Dermis blood vessel endothelial cell (primary cell): ENCODE measurements at regions not wholly inside any gene's neighbourhood (a gene's known extent, or its start where the extent isn't known, plus 50 kb on each side); places are given as distances from the start of the nearest gene placed in this dataset.
"Not testable (repeated sequence)": the region's sequence is repeated elsewhere in the genome, so short reads cannot be mapped to it uniquely, and the experiment has no call there.

Source experiments
- DNase-seq: peaks from one replicate; pipeline ENCODE4 v3.0.0; 2010

DNA sequence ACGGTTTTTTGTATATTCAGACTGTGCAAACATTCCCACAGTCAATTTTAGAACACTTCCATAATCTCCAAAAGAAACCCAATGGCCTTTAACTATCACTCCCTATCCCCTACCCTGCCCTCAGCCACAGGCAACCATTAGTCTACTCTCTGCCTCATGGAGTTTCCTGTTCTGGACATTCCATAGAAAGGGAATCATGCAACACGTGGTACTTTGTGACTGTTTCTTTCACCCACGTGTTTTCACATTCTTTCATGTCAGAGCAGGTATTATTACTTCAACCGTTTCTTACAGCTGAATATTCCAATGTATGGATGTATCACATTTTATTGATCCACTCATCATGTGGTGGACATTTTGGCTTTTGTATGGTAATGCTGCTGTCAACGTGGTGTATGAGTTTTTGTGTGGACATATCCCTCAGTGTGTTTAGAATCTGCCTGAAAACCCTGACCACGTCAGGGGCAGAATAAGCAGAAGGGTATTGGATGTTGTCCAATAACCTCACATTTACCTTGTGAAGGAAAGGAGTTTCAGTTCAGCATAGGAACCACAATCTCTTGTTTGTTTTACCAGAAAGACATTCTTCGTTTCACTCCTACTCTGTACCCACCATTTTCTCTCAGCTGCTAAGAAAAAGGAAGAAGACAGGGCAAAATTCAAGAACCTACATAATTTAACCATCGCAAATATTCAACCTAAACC is 107.5 kb upstream of the DYRK2 start:
- no peak for DNase-seq

- no peak for DNase-seq
These were observed 106.9 kb upstream of the DYRK2 start for GRCh38 chr12:67541625-67541991.

DNA sequence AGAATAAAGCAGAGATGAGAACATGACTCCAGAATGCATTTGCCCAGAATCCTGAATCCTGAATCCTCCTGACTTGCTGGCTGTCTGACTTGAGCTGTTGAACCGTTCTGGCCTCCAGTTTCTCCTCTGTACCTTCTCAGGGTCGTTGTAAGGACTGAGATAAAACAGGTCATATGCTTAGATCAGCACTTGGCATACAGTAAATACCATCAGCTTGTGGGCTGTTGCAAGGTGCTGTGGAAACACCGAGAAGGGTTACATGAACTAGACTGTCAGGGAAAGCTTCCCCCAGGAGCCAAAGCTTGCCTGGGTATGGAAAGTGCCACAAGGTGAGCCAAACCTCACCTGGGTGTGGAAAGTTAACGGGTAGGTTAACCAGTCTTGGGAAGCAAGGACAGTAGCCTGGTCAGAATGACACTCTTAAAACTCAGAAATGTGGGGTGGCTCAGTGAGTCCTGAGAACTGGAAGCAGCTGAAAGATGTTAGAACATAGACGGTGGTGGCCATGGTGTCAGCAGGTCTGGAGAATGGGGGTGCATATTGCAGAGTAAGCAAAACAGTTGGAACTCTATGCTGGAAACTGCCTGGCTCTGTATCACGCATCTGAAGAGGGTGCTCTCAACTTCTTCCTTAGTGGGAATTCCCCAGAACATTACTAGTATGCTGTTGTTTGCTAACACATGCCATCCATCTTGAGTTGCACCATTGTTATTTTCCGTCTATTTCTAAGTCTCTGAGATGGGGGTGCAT is 105.3 kb upstream of the DYRK2 start:
- DNase-seq: no peak

GRCh38 chr12:67545298-67545697 is 103.2 kb upstream of the DYRK2 start:
- no peak for DNase-seq

- no peak for DNase-seq
These were observed 101.8 kb upstream of the DYRK2 start for GRCh38 chr12:67546746-67547145.

GRCh38 chr12:67555075-67555717 is 93.3 kb upstream of the DYRK2 start:
- DNase-seq: not testable (repeated sequence)

DNA sequence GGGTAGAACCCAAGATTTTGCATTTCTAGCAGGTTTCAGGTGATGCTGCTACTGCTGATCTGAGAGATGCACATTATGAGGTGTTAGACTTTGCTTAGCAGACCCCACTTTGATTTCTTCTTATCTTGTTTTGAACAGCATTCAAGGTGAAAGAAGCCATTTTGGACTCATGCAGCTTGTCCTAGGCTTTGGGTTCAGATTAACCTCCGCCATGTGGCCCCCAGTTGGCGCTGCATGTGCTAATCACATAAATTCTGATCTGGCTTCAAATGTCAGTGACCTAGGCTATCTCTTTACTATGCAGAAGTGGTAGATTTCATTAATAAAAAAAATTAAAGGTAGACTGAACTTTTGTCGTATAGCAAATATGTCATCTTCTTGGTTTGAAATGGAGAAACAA is 89.8 kb upstream of the DYRK2 start:
- no peak for DNase-seq

DNA sequence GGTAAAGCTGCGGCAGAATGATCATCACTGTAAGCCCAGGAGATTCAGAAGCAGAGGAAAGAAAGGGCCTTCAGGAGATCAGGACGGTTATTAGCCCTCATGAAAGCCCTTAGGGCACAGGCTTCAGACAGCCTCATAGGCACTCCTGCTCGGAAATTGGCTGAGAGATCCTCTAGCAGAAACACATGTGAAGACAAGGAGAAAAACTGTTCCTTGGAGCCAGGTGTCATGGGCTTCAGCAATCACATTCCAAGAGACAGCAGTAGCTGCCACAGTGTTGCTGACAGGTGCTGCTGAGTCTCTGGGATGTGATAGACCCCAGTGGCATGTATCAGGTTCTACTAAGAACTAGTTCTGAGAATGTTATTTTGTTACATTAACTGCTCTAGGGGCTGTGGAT is 88.8 kb upstream of the DYRK2 start:
- no peak for DNase-seq

DNA sequence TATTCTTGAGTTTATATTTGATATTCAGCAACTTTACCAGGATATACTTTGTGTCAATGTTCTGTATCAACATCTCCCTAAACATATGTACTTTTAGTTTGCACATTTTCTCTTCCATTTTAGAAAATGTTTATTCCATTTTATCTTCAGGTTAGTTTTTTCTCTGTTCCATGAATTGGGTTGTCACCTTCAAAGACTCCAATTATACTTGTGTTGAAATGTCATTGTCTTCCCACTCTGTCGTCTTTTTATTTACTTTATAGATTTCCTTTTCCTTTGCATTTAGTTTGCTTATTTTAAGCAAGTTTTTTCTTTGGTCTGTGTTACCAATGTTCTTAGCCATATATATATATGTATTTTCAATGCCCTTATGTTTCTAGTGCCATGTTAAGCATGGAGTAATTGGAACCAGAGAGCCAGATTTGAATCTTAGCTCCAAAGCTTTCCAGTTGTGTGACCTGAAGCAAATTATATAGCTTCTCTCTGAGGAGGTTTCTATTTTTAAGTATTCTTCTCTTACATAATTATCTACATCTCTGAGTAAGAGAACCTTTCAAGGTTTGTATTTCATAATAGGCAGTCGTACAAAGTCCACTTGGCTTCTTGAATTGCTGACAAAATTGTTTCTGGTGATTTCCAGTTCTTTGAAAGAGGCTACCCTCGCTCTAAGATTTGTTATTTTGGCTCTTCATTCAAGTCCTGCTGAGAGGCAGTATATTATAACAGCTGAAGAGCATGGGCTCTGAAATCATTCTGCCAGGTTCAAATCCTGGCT is 85.8 kb upstream of the DYRK2 start:
- no peak for DNase-seq

- DNase-seq: no peak
These were observed 80.5 kb upstream of the DYRK2 start for GRCh38 chr12:67568055-67568454.

GRCh38 chr12:67572492-67572891 is 76.1 kb upstream of the DYRK2 start:
- DNase-seq: no peak

- no peak for DNase-seq
These were observed 75.0 kb upstream of the DYRK2 start for GRCh38 chr12:67573566-67573965.

GRCh38 chr12:67578976-67579661 is 69.4 kb upstream of the DYRK2 start:
- no peak for DNase-seq

DNA sequence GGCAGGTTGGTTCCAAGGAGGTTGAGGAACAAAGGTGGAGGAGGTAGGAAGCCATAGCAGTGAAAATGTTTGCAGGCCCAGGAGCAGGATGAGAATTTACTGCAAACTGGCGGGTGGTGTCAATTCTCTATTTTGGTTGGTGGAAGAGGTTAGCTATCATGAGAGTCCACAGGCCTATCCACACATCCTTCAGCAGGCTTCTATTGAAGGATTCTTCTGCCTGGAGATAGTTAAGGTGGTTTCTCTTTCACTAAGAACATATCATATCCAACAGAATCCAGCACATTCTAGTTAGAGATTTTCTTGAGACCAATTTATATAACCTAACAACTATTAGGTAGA is 68.9 kb upstream of the DYRK2 start:
- DNase-seq: no peak

DNA sequence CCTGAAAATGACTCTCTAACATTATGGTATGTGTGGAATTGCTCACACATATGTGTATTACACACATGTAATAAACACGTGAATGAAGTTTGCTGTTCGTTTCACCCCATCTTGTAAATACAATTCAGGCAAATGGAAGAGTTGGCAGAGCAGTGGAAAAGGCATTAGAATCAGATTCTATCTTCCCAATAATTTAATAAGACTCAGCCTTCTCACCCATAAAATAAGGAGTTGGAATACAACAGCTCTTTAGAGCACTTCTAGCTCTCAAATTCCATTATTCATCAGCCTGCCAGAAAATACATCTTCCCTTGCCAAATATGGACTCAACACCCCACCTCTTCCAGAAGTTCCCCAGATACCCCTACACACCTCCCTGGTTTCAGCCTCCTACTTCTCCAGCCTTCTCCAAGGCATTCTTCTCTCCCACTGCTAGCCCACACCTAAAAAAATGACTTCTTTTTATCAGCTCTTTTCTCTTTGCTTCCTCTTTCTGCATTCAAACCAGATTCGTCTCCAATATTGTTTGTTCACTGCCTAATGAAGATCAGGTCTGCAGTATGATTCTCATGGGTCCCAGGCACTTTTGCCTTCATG is 66.2 kb upstream of the DYRK2 start:
- DNase-seq: no peak

- no peak for DNase-seq
These were observed 65.7 kb upstream of the DYRK2 start for GRCh38 chr12:67582844-67583243.

DNA sequence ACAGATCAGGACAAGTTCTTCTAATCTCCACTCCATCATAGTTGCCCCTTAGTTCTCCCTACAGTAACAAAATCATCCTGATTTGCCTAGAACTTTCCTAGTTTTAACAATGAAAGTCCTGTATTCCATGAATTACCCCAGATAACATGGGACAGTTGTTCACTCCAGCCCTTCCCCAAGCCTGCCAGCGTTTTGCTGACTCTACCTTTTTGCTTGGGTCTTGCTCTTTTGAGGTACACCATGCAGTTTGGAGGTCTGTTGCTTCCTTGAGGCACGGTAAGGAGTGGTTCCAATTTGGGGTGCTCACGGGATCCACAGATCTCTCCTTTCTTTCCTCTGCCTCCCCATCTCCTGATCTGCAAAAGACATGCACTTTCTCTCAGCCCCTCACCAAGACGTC is 61.6 kb upstream of the DYRK2 start:
- DNase-seq: no peak

DNA sequence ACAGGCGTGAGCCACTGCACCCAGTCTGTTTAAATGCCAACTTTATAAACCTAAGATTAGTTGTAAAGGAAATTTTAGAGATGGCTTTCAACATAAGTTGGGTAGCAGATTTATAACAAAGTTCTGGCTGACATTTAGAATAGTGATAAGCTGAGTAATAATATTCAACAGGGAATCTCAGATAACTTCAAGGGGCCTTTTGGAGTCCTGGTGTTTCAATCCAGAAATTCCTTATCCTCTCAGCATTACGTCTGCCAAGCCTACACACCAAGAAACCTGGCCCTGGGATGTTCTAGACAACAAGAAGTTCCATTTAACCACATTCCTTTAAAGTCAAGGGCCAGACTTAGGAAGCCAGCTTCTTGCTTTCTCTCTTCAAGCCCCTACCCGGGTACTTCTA is 59.5 kb upstream of the DYRK2 start:
- no peak for DNase-seq

- DNase-seq: no peak
These were observed 58.3 kb upstream of the DYRK2 start for GRCh38 chr12:67590149-67590790.

GRCh38 chr12:67592228-67593011 is 56.1 kb upstream of the DYRK2 start:
- no peak for DNase-seq

- no peak for DNase-seq
These were observed 55.5 kb upstream of the DYRK2 start for GRCh38 chr12:67593041-67593440.
